CD4-positive, alpha-beta T cell (primary cell): ENCODE measurements at regions not wholly inside any gene's neighbourhood (a gene's known extent, or its start where the extent isn't known, plus 50 kb on each side); places are given as distances from the start of the nearest gene placed in this dataset.

Experiments used
- ATAC-seq: fragments of 200-7000 bp; cut with Tn5 transposase; one replicate; pipeline ENCODE4 v1.10.0; 2022; ENCODE audit warnings: mild to moderate bottlenecking; ENCODE audit not compliant: poor library complexity
- CTCF ChIA-PET: fragments of 350-600 bp; sonication (Branson Sonifier 250); formaldehyde crosslinking; loops from one replicate; lab custom pipeline; 2021; ENCODE audit warnings: antibody characterized with exemption, inconsistent platforms; lab: Charles Lee
- POLR2A ChIA-PET: fragments of 350-600 bp; sonication (Branson Sonifier 250); formaldehyde crosslinking; loops from one replicate; lab custom pipeline; 2021; ENCODE audit warnings: antibody characterized with exemption, inconsistent platforms; lab: Charles Lee
- DNase-seq, 14 experiments: peaks; one replicate each; pipeline ENCODE4 v3.0.0-alpha.2; 2013 to 2020; ENCODE audit warnings: mixed read lengths in 2 of 14
- H3K27ac ChIP-seq, 2 donors: one replicate each; pipeline versions ENCODE4 v1.5.1 to v1.7.0; 2013; ENCODE audit warnings: low read length in 2 of 2, low read depth in 1 of 2, mild to moderate bottlenecking in 1 of 2
- H3K27me3 ChIP-seq, 2 experiments: 1 replicate in 1 of 2; 2 replicates in 1 of 2; pipeline versions ENCODE4 v1.6.1 to v1.7.0; 2013; ENCODE audit warnings: low read length in 2 of 2, control low read depth in 1 of 2, mild to moderate bottlenecking in 1 of 2, moderate library complexity in 1 of 2; ENCODE audit not compliant: insufficient read depth in 2 of 2, control insufficient read depth in 1 of 2
- H3K36me3 ChIP-seq: one replicate; pipeline ENCODE4 v1.6.1; 2013; ENCODE audit warnings: low read length, control low read depth; ENCODE audit not compliant: insufficient read depth
- H3K4me1 ChIP-seq: one replicate; pipeline ENCODE4 v1.6.1; 2013; ENCODE audit warnings: low read length, control low read depth; ENCODE audit not compliant: insufficient read depth
- H3K4me3 ChIP-seq: one replicate; pipeline ENCODE4 v1.5.1; 2013; ENCODE audit warnings: mild to moderate bottlenecking, low read length, moderate library complexity
- H3K9me3 ChIP-seq, 2 experiments: 1 replicate in 1 of 2; 2 replicates in 1 of 2; pipeline versions ENCODE4 v1.6.1 to v1.7.0; 2013; ENCODE audit warnings: low read length in 2 of 2, mild to moderate bottlenecking in 2 of 2, control low read depth in 1 of 2, moderate library complexity in 1 of 2; ENCODE audit not compliant: control insufficient read depth in 1 of 2, insufficient read depth in 1 of 2
- H3K27ac Mint-ChIP-seq: one replicate; pipeline ENCODE4 v1.8.0; 2020; ENCODE audit warnings: mixed read lengths
- H3K27me3 Mint-ChIP-seq: one replicate; pipeline ENCODE4 v1.8.0; 2021; ENCODE audit warnings: mixed read lengths
- H3K36me3 Mint-ChIP-seq: one replicate; pipeline ENCODE4 v1.8.0; 2021; ENCODE audit warnings: low read depth, mixed read lengths
- H3K4me1 Mint-ChIP-seq: one replicate; pipeline ENCODE4 v1.8.0; 2021; ENCODE audit warnings: low read depth, mixed read lengths
- H3K4me3 Mint-ChIP-seq: one replicate; pipeline ENCODE4 v1.8.0; 2020; ENCODE audit warnings: mild to moderate bottlenecking, mixed read lengths
- H3K9me3 Mint-ChIP-seq: one replicate; pipeline ENCODE4 v1.8.0; 2020; ENCODE audit warnings: mixed read lengths
- CTCF ChIP-seq: fragments of 200-600 bp; IDR thresholded peaks from one replicate; pipeline ENCODE4 v1.8.0; 2022; ENCODE audit warnings: antibody characterized with exemption, mild to moderate bottlenecking
- intact Hi-C, 2 experiments: fragments of 100-400 bp; cut with DNase I in 1 of 2; cut with micrococcal nuclease in 1 of 2; formaldehyde crosslinking; loops; one replicate each; pipeline versions ENCODE4 v1.15.1 to v1.9.0; 2023 to 2025; cut with DNase I, micrococcal nuclease

- DNase-seq (peak in 2 of 14 experiments; percentile 38 to 41), ATAC-seq (no peak)
- Histone ChIP-seq H3K4me1 (peaks cover 37% of the 10 kb centered on the region), H3K27ac (no peak overlapping the region), H3K9me3 (no peaks in the 10 kb centered on the region), H3K4me3 (no peak overlapping the region), H3K36me3 (no peaks in the 10 kb centered on the region), H3K27me3 (no peaks in the 10 kb centered on the region)
- Mint-ChIP-seq H3K4me3 (no peak overlapping the region), H3K4me1 (peaks cover 29% of the 10 kb centered on the region), H3K27me3 (peaks cover 54% of the 10 kb centered on the region), H3K9me3 (no peaks in the 10 kb centered on the region), H3K36me3 (no peaks in the 10 kb centered on the region), H3K27ac (no peak overlapping the region)
- TF ChIP-seq CTCF = no peak
- intact Hi-C loops = no loop called here
- CTCF ChIA-PET = no interaction called here
- POLR2A ChIA-PET = no interaction called here
Observed at GRCh38 chr16:79264237-79265109, 336.1 kb downstream of the MAF start.

- Histone ChIP-seq H3K9me3 (no peaks in the 10 kb centered on the region), H3K36me3 (no peaks in the 10 kb centered on the region), H3K27me3 (no peaks in the 10 kb centered on the region), H3K4me3 (no peak overlapping the region), H3K4me1 (peaks cover 26% of the 10 kb centered on the region), H3K27ac (no peak overlapping the region)
- H3K4me1 Mint-ChIP-seq = peaks cover 19% of the 10 kb centered on the region
- ATAC-seq = no peak
- ChIA-PET POLR2A (no interaction called here), CTCF (no interaction called here)
- intact Hi-C loops = no loop called here
- no peaks in the 10 kb centered on the region for H3K9me3 Mint-ChIP-seq
- H3K27me3 Mint-ChIP-seq = peaks cover 49% of the 10 kb centered on the region
- TF ChIP-seq CTCF = no peak
- no peaks in the 10 kb centered on the region for H3K36me3 Mint-ChIP-seq
- no peak for DNase-seq
- H3K4me3 Mint-ChIP-seq = no peak overlapping the region
- H3K27ac Mint-ChIP-seq = no peak overlapping the region
Observed at GRCh38 chr16:79263425-79263824, 337.1 kb downstream of the MAF start.
